ENCODE measurements at regions not wholly inside any gene's neighbourhood (a gene's known extent, or its start where the extent isn't known, plus 50 kb on each side); places are given as distances from the start of the nearest gene placed in this dataset.

GRCh38 chr14:23707415-23707814, 71.3 kb downstream of the DHRS2 start:
- no peak for TF ChIP-seq POLR2A (IDR thresholded peaks at IDR 0.05)
- TF ChIP-seq CTCF (IDR thresholded peaks at IDR 0.05) = no peak
- no peak for TF ChIP-seq POLR2AphosphoS5 (IDR thresholded peaks at IDR 0.05)
